Inflammatory macrophage treated with lipopolysaccharide for 1 hour (primary cell): ENCODE measurements at regions not wholly inside any gene's neighbourhood (a gene's known extent, or its start where the extent isn't known, plus 50 kb on each side); places are given as distances from the start of the nearest gene placed in this dataset.

Experiments
- DNase-seq, 2 donors: peaks; one replicate each; pipeline ENCODE4 v3.0.0-alpha.2; 2020 to 2022

DNA sequence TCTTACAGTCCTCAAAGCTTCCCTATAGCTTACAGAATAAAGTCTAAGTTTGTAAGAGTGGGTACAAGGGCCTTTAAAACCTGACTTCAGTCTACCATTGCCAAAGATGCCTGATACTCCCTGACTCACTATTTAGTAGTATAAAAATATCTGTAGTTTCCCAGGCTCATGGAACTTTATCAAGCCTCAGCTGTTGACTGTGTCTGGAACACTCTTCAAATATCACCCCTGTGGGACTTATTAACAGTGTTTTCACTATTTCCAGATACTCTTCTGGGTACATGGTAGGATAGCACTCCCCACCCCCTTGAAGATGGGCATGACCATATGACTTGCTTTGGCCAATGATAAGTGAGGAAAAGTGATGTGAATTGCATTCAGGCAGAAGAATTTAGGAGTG is 105.3 kb upstream of the TENT5A start:
- DNase-seq = no peak

DNA sequence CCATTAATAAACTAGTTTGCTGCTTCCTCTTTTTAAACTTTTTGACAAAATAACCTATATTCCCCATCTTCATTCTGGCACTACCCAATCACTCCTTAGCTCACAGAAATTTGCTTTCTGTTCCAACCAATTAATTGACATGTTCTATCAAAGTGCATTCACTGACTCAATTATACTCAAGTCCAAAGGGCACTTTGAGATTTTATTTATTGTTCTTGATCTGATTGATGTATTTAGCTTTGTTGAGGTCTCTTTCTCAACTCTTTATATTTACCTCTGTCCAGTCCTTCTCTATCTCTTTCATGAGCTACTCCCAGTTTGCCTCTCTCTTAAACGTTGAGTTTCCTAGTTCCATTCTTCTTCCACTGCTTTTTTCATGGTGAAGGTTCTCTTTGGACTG is 104.4 kb upstream of the TENT5A start:
- DNase-seq = no peak

DNA sequence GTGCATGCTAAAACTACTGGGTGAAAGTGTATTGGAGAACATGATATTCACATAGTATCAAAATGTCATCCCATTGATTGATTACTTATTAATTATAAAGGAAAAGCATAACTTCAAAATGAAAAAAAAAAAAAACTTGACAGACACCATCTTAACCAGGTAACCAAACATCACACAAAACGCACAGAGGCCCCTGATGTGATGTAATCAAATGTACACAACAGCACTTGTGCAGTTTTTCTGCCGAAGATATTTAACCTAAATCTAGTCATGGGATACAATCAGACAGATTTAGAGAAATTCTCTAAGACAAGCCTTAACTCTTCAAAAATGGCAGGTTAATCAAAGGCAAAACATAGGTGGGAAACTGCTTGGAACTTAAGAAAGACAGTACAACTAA is 102.0 kb upstream of the TENT5A start:
- DNase-seq = no peak

DNA sequence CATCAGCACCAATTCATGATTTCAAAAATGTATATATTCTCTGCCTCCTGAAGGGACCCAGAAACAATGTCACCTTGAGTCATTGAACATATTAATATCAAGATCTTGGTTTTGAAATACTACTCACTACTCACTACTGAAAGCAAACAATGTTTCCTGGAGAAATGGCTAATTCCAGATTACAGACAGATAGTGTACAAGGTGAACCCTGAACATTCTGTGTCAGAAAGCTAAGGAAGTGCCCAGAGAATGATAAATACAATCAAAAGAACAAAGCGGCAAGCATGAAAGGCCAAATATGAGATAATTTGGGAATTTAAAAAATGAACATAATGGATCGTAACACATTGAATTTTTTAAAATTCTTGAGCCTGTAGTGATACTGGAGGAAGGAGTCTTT is 101.5 kb upstream of the TENT5A start:
- no peak for DNase-seq

DNA sequence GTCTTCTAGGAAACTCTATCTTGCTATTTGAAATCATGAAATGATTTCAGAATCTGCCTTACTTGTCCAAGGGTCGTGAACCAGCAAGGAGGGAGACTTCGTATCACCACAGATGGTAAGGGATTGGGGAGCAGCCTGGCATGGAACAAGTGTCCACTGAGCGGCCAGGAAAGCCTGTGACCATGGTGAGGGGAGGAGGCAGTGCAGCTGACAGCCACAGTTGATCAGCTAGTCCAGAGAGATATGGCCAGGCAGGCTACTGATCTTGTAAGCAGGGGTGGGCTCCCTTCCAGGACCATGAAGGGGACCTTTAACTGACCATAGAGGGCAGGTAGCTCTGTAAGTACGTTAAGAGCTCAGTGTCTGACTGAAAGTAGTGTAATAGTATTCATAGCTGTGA is 96.8 kb upstream of the TENT5A start:
- no peak for DNase-seq

DNA sequence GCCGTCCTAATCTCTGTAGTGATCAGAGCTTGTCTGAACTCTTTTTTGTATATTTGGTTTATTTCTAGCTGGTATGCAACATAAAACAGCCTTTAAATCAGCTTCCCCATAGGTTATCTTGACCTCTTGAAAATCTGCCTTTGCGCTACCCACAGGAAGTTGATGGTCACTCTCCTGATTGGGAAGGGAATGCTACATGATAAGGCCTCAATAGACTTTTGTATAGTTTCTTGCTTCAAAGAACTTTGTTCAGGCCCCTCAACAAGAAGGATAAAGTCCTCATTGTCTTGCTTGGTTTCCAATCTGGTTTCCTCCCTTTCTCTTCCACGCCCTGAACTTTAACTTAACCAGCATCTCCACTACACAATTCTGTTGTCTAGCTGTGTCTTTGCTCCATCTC is 95.4 kb upstream of the TENT5A start:
- no peak for DNase-seq

DNA sequence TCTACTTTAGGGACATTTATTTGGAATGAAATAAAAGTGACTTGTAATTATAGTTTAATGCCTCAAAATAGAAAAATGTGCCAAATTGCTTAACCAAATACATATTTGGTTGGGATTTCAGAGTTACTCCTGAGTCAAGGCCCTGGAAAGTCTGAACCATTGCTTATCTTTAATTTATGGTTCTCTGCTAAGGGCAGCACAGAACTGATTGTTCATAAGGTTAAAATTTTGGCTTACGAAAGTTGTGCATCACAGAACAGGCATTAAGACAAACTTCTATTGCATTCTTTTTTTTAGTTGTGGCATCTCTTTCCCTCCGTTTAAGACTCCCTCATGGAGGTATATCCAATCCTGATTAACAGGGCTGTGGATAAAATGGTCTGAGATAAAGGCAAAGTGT is 92.2 kb upstream of the TENT5A start:
- DNase-seq = no peak

DNA sequence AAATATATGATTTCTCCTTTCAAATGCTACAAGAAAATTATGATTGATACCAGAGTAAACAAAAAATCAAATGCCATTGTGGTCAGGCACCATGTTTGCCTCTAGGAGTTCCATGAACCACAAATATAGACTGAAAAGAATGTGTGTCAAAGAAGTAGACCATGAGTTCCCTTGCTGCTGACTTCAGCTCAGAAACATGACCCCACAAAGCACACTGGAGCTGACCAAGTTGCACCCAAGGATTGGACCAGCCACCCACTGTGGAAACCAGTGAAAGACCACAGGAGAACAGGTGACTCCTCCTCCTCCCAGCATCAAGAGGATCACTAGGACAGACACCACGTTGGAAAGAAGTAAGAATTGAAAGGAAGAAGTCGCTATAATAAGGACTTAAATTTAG is 90.8 kb upstream of the TENT5A start:
- no peak for DNase-seq

DNA sequence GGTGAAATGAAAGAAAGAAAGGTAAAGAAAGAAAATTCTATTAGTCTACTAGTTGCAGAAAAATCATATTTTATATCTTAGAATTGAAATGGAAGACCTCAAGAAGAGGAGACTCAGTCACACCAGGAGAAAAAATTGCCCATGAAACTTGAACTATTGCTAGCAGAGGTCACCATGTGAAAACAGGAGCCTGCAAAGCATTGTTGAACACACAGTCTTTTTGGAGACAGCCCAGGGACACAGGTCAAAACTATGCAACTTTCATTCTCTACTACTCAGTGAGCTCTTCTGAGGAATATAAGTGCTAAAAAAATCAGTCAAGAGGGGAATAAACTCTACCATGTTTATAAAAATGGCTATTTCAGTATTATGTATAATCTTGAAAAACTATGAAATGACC is 89.8 kb upstream of the TENT5A start:
- DNase-seq = no peak

DNA sequence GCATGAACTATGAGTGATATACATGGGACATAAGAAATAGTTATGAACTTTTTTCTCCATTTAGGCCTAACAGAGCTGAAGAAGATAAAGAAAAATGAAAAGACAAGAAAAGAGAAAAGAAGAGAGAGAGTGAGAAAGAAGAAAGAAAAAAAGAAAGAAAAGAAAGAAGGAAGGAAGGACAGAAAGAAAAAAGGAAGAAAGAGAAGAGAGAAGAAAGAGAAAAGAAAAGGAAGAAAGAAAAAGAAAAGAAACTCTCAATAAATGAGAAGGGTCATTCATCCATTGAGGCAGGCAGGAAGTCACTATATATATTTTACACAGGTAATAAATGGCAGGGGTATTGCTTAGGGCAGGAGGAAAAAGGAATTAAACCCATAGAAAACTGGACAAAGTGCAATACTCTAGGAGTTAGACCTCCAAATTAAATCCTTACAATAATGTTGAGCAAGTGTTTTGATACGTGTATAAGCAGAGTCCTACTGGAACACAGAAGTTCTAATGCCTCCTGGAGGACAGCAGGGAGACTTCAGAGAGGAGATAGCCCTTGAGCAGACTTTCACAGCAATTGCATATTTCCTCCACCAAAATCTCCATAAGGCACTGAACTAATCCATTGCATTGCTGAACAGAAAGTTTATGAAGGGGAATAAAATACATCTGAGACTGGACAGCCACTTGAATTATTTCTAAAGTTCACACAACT is 86.4 kb upstream of the TENT5A start:
- peak; percentile 16 to 20 for DNase-seq

DNA sequence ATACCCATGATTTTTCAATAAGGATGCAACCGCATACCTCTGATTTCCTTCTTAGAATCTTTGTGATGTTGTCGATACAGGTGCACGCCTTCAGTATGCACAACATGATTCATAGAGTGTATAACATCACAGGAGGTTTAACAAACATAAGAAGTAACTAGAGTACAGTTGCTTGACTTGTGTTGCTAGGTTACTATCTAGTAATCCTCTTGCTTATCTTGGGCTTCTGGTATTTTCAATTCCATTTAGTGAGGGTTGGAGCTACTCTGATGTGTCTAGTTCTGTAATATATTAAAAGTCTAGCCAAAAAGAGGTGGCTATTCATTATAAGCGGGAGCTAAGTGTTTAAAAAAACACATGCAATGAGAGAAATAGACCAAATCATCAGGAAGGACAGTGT is 85.5 kb upstream of the TENT5A start:
- no peak for DNase-seq

DNA sequence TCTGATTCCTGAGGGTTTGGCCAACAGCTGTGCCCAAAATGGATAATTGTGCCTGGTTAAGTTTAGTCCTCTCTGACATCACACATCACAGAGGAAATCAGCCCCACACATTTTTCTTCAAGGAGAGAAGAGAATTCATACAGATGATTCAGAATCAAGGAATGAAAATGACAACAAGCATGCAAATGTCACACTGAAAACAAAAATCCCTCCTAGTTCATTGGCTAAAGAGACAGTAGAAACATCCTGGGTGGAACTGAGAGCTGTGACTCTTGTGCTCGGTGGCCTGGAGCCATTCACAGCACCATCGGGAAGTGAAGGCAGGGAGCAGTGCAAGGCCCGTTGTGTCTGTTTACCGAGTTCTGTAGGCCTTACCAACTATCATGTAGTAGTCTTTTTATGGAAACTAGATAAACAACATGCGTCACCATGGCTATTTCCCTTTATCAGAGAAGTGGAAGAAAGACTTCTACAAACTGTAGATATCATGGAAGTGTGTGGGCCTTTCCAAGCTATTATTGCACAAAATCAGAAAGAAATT is 81.7 kb upstream of the TENT5A start:
- no peak for DNase-seq

DNA sequence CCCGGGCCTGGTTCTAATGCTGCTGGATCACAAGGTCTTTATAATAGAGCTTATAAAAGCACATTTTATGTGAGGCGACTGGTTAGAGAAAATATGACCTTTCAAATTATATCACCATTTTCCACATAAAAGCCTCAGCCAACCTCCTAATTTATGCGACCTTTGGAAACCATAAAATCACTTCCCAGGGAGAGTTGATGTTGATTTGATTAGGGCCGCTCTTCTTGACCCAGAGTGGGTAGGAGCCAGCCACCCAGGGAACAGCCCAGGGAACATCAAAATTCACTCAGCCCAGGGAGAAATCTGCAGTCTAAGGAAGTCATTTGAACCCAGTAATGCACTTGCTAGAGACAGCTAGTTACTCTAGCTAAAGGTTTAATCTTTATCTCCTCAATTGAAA is 79.8 kb upstream of the TENT5A start:
- no peak for DNase-seq

DNA sequence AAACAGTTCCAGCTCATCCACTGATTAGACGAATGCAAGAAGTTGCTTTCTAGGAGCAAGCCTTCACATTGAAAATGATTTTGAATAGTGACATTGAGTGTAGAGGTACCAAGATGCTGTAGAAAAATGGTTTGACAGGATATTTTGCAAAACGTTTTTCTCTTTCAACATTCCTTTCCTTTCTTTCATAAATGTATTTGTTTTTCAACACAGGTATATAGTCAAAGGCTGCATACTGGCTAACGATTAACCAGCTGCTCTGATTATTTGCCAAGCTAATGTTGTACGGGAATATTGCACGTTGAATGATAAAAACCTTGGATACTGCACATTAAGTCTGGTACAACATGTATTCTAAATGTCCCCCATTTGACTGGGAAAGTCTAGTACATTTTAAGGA is 78.8 kb upstream of the TENT5A start:
- no peak for DNase-seq

DNA sequence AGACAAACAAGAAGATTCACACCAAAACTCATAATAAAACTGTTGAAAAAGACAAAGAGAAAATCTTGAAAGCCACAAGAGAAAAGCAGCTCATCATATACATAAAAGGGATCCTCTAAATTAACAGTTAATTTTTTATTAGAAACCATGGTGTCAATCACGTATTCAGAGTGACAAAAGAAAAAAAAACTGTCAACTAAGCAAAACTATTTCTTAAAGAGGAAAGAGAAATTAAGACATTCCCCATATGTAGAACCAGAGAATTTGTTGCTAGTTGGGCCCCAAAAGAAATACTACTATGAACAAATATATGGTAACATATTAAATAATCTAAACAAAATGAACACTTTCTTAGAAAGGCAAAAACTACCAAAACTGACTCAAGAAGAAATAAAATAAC is 74.3 kb upstream of the TENT5A start:
- DNase-seq = no peak

DNA sequence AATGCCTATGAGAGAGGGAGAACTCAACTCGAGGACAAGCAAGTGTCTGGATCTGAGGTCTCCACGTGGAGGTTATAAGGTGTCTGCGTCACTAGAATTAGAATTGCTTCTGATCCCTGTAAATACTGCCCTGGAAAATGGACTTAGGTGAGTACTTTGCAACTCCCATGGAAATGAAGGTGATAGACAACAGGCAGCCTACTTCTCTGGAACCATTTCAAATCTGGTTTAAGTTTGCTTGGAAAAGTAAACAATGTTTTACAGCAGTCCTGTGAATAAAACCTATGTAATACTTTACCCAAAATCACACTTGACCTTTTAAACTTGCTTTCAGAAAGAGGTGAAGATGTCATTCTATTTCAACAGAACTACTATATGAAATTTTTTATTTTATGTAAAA is 70.1 kb upstream of the TENT5A start:
- no peak for DNase-seq

DNA sequence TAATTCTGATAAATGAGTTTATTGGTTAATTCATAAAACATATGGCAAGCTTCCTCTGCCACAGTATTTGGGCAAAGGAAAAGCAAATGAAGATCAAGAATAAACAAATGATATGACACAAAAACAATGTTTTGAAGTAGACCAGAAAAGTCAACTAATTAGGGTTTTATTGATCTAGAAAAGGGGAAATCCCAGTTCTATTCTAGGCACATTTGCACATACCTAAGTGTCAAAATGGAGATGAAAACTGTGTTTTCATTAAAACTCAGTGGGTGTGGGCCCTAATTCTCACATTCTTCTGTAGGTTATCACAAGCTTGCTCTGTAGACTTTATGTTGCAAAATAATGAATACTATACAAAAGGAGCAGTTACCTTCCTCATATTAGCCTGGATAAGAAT is 69.0 kb upstream of the TENT5A start:
- DNase-seq = no peak

DNA sequence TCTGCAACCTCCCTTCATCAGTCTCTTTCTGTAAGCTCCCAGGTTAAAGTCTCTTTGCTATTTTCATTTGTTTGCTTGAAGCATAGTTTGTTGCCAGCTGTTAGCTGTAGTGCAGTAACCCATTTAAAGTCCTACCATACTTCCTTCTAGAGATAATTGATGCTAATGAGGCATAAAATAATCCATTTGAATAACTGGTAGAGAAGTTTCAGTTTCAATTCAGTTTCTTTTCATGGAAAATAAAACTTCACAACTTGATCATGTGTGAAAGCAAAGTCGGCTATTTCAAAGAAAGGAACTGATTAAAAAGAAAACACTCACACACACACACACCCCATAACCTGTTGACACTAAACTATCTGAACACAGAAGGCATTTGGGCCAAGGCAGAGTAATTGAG is 68.5 kb upstream of the TENT5A start:
- no peak for DNase-seq

DNA sequence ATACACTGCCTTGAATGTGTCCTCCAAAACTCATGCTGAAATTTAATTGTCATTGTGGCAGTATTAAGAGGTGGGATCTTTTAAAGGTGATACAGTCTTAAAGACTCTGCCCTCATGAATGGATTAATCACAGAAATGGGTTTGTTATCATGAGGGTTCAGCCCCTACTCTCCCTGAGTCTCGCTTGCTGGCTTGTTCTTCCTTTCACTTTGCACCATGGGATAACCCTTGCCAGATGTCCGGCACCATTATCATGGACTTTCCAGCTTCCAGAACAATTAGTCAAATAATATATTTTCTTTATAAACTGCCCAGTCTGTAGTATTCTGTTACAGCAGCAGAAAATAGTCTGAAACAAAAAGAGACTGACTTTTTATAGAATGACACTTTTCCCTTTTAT is 67.9 kb upstream of the TENT5A start:
- DNase-seq = no peak

DNA sequence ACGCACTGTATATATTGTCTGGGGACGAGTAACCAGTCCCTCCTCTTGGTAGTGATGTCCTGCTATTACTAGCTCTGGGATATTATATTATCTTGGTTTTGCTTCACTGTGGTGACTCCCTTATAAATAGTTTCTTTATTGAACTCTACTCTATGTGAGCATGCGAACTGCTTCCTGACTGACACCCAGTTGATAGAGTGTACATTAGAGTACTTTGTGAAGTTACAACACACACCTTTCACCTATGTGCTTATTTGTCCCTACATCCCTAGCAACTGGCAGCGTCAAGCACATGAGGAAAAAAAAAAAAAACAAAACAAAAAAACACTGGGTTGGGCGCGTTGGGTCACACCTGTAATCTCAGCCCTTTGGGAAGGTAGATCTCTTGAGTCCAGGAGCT is 67.3 kb upstream of the TENT5A start:
- DNase-seq = no peak

DNA sequence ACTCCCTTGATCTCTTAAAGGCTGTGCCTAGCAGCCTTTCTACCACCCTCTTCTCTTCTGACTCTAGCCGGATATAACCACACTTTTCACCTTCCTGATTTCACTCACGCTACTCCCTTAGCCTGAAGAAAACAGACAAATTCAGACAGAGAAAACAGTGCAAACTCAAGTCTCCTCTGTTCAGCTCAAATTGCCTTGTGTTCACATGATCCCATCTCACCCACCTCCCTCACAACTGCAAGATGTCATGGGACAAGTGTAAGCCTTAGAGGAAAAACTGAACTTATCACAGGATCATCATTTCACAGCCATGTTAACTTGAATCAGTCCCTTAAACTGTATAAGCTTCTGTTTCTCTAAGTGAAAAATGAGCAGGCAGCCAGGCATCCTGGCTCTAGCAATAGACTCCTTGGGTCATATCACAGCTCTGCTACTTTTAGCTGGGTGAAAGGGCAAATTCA is 66.5 kb upstream of the TENT5A start:
- DNase-seq = peak; percentile 15 to 54

DNA sequence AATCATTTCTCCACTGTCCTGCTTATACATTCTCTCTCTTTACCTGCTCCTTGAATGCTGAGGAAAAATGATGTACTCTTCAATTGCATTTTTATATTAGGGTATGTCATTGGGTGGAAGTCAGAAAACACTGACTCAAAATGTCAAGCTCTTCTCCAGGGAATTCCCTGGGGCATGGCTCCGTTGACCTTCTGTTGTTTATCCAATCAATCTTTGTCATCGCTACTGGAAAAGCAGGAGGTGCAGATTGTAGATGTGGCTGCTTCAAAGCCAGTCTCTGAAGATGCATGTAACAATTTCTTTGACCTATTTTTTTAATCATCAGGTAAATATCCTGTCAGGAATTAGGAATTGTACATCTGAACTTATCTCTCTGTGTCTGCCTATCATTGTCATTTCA is 63.9 kb upstream of the TENT5A start:
- DNase-seq = no peak

DNA sequence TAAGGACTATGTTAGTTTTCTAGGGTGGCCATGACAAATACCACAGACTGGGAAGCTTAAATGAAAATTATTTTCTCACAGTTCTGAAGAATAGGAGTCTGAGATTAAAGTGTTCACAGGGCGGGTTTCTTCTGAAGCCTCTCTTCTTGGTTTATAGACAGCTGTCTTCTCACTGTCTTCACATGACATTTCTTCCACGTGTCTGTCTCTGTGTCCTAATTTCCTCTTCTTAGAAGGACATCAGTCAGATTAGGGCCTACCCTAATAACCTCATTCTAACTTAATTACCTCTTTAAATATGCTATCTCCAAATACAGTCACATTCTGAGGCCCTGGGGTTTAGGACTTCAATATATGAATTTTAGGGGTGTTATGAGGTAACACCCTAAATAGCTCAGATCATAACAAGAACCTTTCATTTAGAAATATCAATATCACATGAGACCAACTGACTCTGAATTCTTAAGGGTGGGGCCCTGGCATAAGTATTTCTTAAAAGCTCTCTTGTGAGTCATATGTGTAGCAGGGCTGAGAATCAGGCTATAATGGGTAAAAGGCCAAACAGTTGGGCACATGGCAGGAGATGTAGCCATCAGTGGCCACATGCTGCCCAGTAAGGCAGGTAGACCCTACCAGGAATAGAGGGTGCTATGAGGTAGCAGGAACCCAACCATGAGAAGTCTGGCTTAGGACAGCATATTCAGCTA is 62.0 kb upstream of the TENT5A start:
- DNase-seq = peak; percentile 70 to 78

DNA sequence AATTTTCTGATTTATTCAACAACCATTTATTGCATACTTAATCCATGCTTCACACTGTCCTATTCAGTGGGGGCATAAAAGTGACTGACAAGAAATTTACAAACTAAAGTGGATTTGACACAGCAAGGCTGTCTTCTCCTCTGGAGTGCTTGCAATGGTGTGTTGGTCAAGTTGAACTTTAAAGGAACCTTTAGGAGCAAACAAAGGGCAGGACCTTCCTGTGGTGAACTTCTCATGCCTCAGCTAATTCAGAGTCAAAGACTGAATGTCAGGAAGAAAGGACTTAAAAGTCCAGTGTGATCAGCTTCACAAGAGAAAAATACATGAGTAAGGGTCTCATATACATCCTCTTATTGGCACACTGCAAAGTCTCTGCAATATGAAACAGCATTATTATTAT is 60.8 kb upstream of the TENT5A start:
- no peak for DNase-seq

DNA sequence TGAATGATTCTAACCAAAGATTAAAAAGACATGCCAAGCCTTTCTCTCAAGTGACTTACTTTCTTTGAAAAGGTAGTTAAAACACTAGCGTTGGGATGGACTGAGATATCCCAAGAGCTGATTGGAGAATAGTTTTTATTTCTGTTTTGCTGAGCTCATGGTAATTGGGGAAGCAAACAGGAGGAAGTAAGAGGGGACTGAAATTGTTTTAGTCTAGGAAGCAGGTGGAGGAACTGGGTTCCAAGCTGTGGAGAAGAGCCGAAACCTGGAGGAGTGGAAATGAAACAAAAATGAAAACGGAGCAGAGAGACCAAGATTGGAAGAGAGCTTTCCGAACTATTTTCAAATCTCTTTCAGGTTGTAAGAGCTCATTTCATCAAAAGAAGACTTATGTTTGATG is 59.9 kb upstream of the TENT5A start:
- peak; percentile 41 to 51 for DNase-seq
